ENCODE measurements at regions not wholly inside any gene's neighbourhood (a gene's known extent, or its start where the extent isn't known, plus 50 kb on each side); places are given as distances from the start of the nearest gene placed in this dataset.

DNA sequence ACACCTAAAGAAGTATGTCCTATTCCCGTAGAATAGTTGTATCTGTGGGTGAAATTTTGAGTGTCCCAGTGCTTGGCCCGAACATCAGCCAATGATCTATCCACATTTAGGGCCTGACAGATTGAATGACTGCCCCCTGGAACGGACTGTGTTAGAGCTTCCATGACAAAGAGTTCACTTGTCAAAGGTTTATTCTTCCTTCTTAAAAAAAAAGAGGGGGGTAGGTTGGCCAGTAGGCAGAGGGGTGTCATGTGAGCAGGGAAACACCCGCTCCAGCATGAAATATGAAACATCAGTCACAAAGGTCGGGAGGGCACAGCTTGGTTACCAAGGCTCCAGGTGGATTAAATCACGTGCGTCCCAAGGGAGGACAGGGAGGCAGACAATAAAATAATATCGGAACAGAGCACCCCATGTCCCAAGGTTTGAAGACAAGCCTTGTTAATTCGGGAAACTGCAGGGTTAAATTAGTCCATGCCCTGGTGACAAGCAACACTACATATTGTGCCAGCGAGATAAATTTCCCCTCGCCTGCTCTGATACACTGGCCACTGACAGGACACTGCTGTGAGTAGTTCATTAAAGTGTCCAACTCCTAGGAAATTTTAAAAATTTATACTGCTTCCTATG lies 401.2 kb downstream of the IRX1 start:
- TF ChIP-seq, protein P1, sequence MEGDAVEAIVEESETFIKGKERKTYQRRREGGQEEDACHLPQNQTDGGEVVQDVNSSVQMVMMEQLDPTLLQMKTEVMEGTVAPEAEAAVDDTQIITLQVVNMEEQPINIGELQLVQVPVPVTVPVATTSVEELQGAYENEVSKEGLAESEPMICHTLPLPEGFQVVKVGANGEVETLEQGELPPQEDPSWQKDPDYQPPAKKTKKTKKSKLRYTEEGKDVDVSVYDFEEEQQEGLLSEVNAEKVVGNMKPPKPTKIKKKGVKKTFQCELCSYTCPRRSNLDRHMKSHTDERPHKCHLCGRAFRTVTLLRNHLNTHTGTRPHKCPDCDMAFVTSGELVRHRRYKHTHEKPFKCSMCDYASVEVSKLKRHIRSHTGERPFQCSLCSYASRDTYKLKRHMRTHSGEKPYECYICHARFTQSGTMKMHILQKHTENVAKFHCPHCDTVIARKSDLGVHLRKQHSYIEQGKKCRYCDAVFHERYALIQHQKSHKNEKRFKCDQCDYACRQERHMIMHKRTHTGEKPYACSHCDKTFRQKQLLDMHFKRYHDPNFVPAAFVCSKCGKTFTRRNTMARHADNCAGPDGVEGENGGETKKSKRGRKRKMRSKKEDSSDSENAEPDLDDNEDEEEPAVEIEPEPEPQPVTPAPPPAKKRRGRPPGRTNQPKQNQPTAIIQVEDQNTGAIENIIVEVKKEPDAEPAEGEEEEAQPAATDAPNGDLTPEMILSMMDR (IDR thresholded peaks at IDR 0.05): no peak
- no peak for TF ChIP-seq EP300 (IDR thresholded peaks at IDR 0.05)
- TF ChIP-seq POLR2A (IDR thresholded peaks at IDR 0.05): no peak
- no peak for TF ChIP-seq POLR2AphosphoS5 (IDR thresholded peaks at IDR 0.05)
